K562 (cell line): ENCODE measurements at regions not wholly inside any gene's neighbourhood (a gene's known extent, or its start where the extent isn't known, plus 50 kb on each side); places are given as distances from the start of the nearest gene placed in this dataset.

Source experiments
- ATAC-seq: fragments of 200-7000 bp; cut with Tn5 transposase; 3 replicates; pipeline ENCODE4 v1.9.1; 2020; ENCODE audit warnings: moderate library complexity
- BruUV-seq: library from RNA; stranded (reverse); fragments of 400-500 nt; replicated peaks from 2 replicates; lab custom pipeline; 2021; lab: Mats Ljungman, UMichigan
- CTCF ChIA-PET: fragments of 300-600 bp; formaldehyde crosslinking; extraction: SDS; loops from one replicate; lab custom pipeline; 2021; ENCODE audit warnings: low intra/inter-chr PET ratio; lab: Yijun Ruan, JAX
- POLR2A ChIA-PET: fragments of 300-600, 350-650 bp; sonication (Branson Sonifier 250); formaldehyde crosslinking; extraction: SDS; loops from one replicate; lab custom pipeline; 2021; ENCODE audit warnings: antibody characterized with exemption, inconsistent platforms; lab: Yijun Ruan, JAX
- DNase-seq, 4 experiments: peaks; one replicate each; pipeline versions ENCODE4 v3.0.0 to v3.0.0-alpha.2; 2011 to 2018; ENCODE audit warnings: low spot score in 3 of 4, mixed read lengths in 3 of 4; ENCODE audit errors: extremely low read depth in 1 of 4
- FAIRE-seq: peaks from 2 replicates; lab custom pipeline; 2011; peaks lifted over from hg19 to GRCh38; lab: Jason Lieb, UNC
- H2AFZ ChIP-seq: 2 replicates; pipeline ENCODE4 v1.6.0; 2011; ENCODE audit warnings: low read depth, low read length, control low read depth, inconsistent platforms
- H3K27ac ChIP-seq: fragments of 200-600 bp; 3 replicates; pipeline ENCODE4 v1.8.0; 2011; ENCODE audit warnings: low read depth, mild to moderate bottlenecking, control low read depth, inconsistent platforms, low read length, moderate library complexity, mixed read lengths; ENCODE audit errors: extremely low read depth
- H3K27me3 ChIP-seq, 2 experiments: fragments of 300-600 bp in 1 of 2; 2 replicates in 1 of 2; 3 replicates in 1 of 2; pipeline versions ENCODE4 v1.6.0 to v1.8.0; 2011; ENCODE audit warnings: inconsistent platforms in 2 of 2, low read length in 2 of 2, mild to moderate bottlenecking in 1 of 2, mixed read lengths in 1 of 2, moderate library complexity in 1 of 2; ENCODE audit not compliant: control insufficient read depth in 2 of 2, insufficient read depth in 2 of 2
- H3K36me3 ChIP-seq: fragments of 300-600 bp; 3 replicates; pipeline ENCODE4 v1.8.0; 2011; ENCODE audit warnings: mild to moderate bottlenecking, low read length, inconsistent platforms; ENCODE audit not compliant: control insufficient read depth, insufficient read depth
- H3K4me1 ChIP-seq, 2 experiments: fragments of 200-600 bp in 1 of 2; replicated peaks in 1 of 2; 2 replicates in 1 of 2; 3 replicates in 1 of 2; pipeline versions ENCODE4 v1.5.1 to v1.8.0; 2011; ENCODE audit warnings: inconsistent platforms in 2 of 2, low read length in 2 of 2, mild to moderate bottlenecking in 1 of 2, mixed read lengths in 1 of 2, moderate library complexity in 1 of 2; ENCODE audit not compliant: control insufficient read depth in 2 of 2, insufficient read depth in 2 of 2
- H3K4me2 ChIP-seq: 2 replicates; pipeline ENCODE4 v1.6.1; 2011; ENCODE audit warnings: low read length, control low read depth, inconsistent platforms, mixed read lengths; ENCODE audit not compliant: insufficient read depth
- H3K4me3 ChIP-seq: fragments of 200-600 bp; sonication (generic), shearing (Covaris generic); 2 replicates; pipeline ENCODE4 v1.5.1; 2016; ENCODE audit warnings: control low read depth, inconsistent platforms
- H3K79me2 ChIP-seq: fragments of 200-600 bp; 3 replicates; pipeline ENCODE4 v1.8.0; 2011; ENCODE audit warnings: low read length, inconsistent platforms; ENCODE audit not compliant: control insufficient read depth, insufficient read depth
- H3K9ac ChIP-seq, 2 experiments: 2 replicates each; pipeline versions ENCODE4 v1.6.0 to v1.6.1; 2011; ENCODE audit warnings: low read depth in 2 of 2, low read length in 2 of 2, control low read depth in 1 of 2, inconsistent platforms in 1 of 2, mild to moderate bottlenecking in 1 of 2, mixed read lengths in 1 of 2; ENCODE audit not compliant: insufficient read depth in 1 of 2
- H3K9me1 ChIP-seq: one replicate; pipeline ENCODE4 v1.6.0; 2011; ENCODE audit warnings: inconsistent platforms, mild to moderate bottlenecking, low read length, moderate library complexity; ENCODE audit not compliant: control insufficient read depth, insufficient read depth
- H3K9me3 ChIP-seq: replicated peaks from 2 replicates; pipeline ENCODE4 v1.5.1; 2011; ENCODE audit warnings: low read depth, low read length, inconsistent platforms; ENCODE audit not compliant: control insufficient read depth, insufficient read depth
- H4K20me1 ChIP-seq: replicated peaks from 2 replicates; pipeline ENCODE4 v1.6.1; 2011; ENCODE audit warnings: low read length, inconsistent platforms, mixed read lengths; ENCODE audit not compliant: control insufficient read depth, insufficient read depth
- DPF2 ChIP-seq: fragments of 450-650 bp; IDR thresholded peaks from 2 replicates; pipeline ENCODE4 v1.6.1; 2016
- ERF ChIP-seq: fragments of 450-650 bp; formaldehyde crosslinking; IDR thresholded peaks from 2 replicates; pipeline ENCODE4 v1.4.0; 2020; ENCODE audit warnings: mild to moderate bottlenecking, mixed read lengths
- RBM17 ChIP-seq: fragments of 200-400 bp; formaldehyde crosslinking; IDR thresholded peaks from 2 replicates; pipeline ENCODE4 v1.6.1; 2017; ENCODE audit warnings: low read depth, mild to moderate bottlenecking, low read length, borderline replicate concordance
- SIN3A ChIP-seq, 2 experiments: fragments of 150-350 bp in 1 of 2; IDR thresholded peaks; 2 replicates each; pipeline ENCODE4 v1.6.1; 2011 to 2016; ENCODE audit warnings: borderline replicate concordance in 2 of 2, low read depth in 2 of 2, low read length in 2 of 2, mild to moderate bottlenecking in 2 of 2, moderate library complexity in 2 of 2; ENCODE audit not compliant: control insufficient read depth in 1 of 2
- SMARCE1 ChIP-seq: fragments of 450-650 bp; IDR thresholded peaks from 2 replicates; pipeline ENCODE4 v1.7.1; 2016; ENCODE audit warnings: mild to moderate bottlenecking
- ZBTB9 ChIP-seq: fragments of 450-650 bp; formaldehyde crosslinking; IDR thresholded peaks from 2 replicates; pipeline ENCODE4 v1.4.0; 2020; ENCODE audit warnings: mild to moderate bottlenecking, moderate library complexity
- ZMIZ1 ChIP-seq, 2 experiments: fragments of 150-350 bp in 1 of 2; IDR thresholded peaks; 2 replicates each; pipeline ENCODE4 v1.6.1; 2012 to 2016; ENCODE audit warnings: low read depth in 2 of 2, low read length in 2 of 2, mild to moderate bottlenecking in 1 of 2, moderate library complexity in 1 of 2
- ZNF277 ChIP-seq: fragments of 250-450 bp; sonication (Bioruptor Pico); IDR thresholded peaks from 2 replicates; pipeline ENCODE4 v1.8.0; 2022; ENCODE audit warnings: inconsistent platforms, mild to moderate bottlenecking, moderate library complexity, borderline replicate concordance
- ZNF75A ChIP-seq: fragments of 450-650 bp; formaldehyde crosslinking; IDR thresholded peaks from 2 replicates; pipeline ENCODE4 v1.4.0; 2020; ENCODE audit warnings: mild to moderate bottlenecking
- WGBS: fragments of 100-300 bp; shearing (Covaris generic); methylation state at CpG from one replicate; pipeline ENCODE4 v1.1.6; 2016; ENCODE audit warnings: low coverage, mixed read lengths; ENCODE audit not compliant: insufficient coverage; ENCODE audit errors: missing lambda C conversion rate; 5-methylcytosine and 5-hydroxymethylcytosine counted together
- in situ Hi-C: fragments of 300-500 bp; cut with MboI; formaldehyde crosslinking; loops from 4 replicates; pipeline ENCODE4 v1.15.0; 2018; ENCODE audit warnings: inconsistent platforms, mixed read lengths
- intact Hi-C: fragments of 100-400 bp; cut with micrococcal nuclease; formaldehyde crosslinking; loops from 2 replicates; pipeline ENCODE4 v1.14.2; 2022
- TF ChIP-seq, protein P1 (sequence below): sonication (generic); formaldehyde crosslinking; IDR thresholded peaks from 2 replicates; pipeline ENCODE4 v1.8.0; 2023; ENCODE audit warnings: mild to moderate bottlenecking, missing genetic modification reagents
- TF ChIP-seq, protein P2 (sequence below): sonication (generic); IDR thresholded peaks from 2 replicates; pipeline ENCODE4 v1.6.1; 2016

- no peak for TF ChIP-seq ZNF75A
- no peak for TF ChIP-seq SIN3A (IDR thresholded peaks at IDR 0.05; ENCODE audit: borderline replicate concordance in 2 of 2, control insufficient read depth in 1 of 2, low read depth in 2 of 2, low read length in 2 of 2)
- TF ChIP-seq ERF (CRISPR knock-in tag): no peak
- TF ChIP-seq, protein P1, sequence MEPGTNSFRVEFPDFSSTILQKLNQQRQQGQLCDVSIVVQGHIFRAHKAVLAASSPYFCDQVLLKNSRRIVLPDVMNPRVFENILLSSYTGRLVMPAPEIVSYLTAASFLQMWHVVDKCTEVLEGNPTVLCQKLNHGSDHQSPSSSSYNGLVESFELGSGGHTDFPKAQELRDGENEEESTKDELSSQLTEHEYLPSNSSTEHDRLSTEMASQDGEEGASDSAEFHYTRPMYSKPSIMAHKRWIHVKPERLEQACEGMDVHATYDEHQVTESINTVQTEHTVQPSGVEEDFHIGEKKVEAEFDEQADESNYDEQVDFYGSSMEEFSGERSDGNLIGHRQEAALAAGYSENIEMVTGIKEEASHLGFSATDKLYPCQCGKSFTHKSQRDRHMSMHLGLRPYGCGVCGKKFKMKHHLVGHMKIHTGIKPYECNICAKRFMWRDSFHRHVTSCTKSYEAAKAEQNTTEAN (CRISPR knock-in tag): no peak
Observed at GRCh38 chr18:27413495-27414401, 228.6 kb upstream of the CHST9 start (continued).

- no peaks in the 10 kb centered on the region for H3K9me1 ChIP-seq
- no peaks in the 10 kb centered on the region for H3K9me3 ChIP-seq
- no TSS peak for BruUV-seq
- no peak for ATAC-seq
- H3K4me3 ChIP-seq: no peak overlapping the region
- in situ Hi-C loops: no loop called here
- no peak overlapping the region for H2AFZ ChIP-seq
- FAIRE-seq: no peak
- intact Hi-C loops: loop anchor here (10.0 kb wide), 1 partner anchor 78 kb away; no protein-coding TSS in a partner anchor
- H3K27me3 ChIP-seq: no peaks in the 10 kb centered on the region
- no peak for DNase-seq
- no peak overlapping the region for H3K9ac ChIP-seq
- H3K79me2 ChIP-seq: no peaks in the 10 kb centered on the region
- CTCF ChIA-PET: no interaction called here
- 0% methylated on average over 1 of the region's 1 CpG for WGBS
- no peak overlapping the region for H3K4me2 ChIP-seq
- no peak overlapping the region for H3K27ac ChIP-seq
- POLR2A ChIA-PET: no interaction called here
- no peaks in the 10 kb centered on the region for H3K36me3 ChIP-seq
- no peaks in the 10 kb centered on the region for H4K20me1 ChIP-seq
- no peaks in the 10 kb centered on the region for H3K4me1 ChIP-seq
- TF ChIP-seq, protein P2, sequence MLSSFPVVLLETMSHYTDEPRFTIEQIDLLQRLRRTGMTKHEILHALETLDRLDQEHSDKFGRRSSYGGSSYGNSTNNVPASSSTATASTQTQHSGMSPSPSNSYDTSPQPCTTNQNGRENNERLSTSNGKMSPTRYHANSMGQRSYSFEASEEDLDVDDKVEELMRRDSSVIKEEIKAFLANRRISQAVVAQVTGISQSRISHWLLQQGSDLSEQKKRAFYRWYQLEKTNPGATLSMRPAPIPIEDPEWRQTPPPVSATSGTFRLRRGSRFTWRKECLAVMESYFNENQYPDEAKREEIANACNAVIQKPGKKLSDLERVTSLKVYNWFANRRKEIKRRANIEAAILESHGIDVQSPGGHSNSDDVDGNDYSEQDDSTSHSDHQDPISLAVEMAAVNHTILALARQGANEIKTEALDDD: no peak
- TF ChIP-seq SMARCE1: no peak
- TF ChIP-seq RBM17: no peak
- no peak for TF ChIP-seq ZBTB9 (CRISPR knock-in tag)
- no peak for TF ChIP-seq ZNF277 (CRISPR knock-in tag)
- TF ChIP-seq ZMIZ1 (IDR thresholded peaks at IDR 0.05; ENCODE audit: low read depth in 2 of 2, low read length in 2 of 2): no peak
- no peak for TF ChIP-seq DPF2
Observed at GRCh38 chr18:27412556-27412955, 227.4 kb upstream of the CHST9 start.
